ELF-1 (cell line): ENCODE measurements at regions not wholly inside any gene's neighbourhood (a gene's known extent, or its start where the extent isn't known, plus 50 kb on each side); places are given as distances from the start of the nearest gene placed in this dataset.

Experiments used
- DNase-seq: peaks from one replicate; pipeline ENCODE4 v3.0.0-alpha.2; 2016; ENCODE audit warnings: low read depth, low spot score

GRCh38 chr1:21346365-21347071, 56.3 kb upstream of the ECE1 start:
- DNase-seq, result no peak

- DNase-seq, result peak; percentile 48
Observed at GRCh38 chr1:21344750-21345443, 54.6 kb upstream of the ECE1 start.

- DNase-seq, result no peak
Observed at GRCh38 chr1:21344098-21344749, 54.0 kb upstream of the ECE1 start.

GRCh38 chr1:21342961-21343838, 52.9 kb upstream of the ECE1 start:
- DNase-seq, result peak; percentile 57

GRCh38 chr1:21341517-21342078, 51.3 kb upstream of the ECE1 start:
- no peak for DNase-seq

- no peak for DNase-seq
Observed at GRCh38 chr1:21341022-21341421, 50.8 kb upstream of the ECE1 start.

GRCh38 chr1:21340230-21340945, 50.1 kb upstream of the ECE1 start:
- no peak for DNase-seq
